ENCODE measurements at regions not wholly inside any gene's neighbourhood (a gene's known extent, or its start where the extent isn't known, plus 50 kb on each side); places are given as distances from the start of the nearest gene placed in this dataset.
"Not testable (repeated sequence)": the region's sequence is repeated elsewhere in the genome, so short reads cannot be mapped to it uniquely, and the experiment has no call there.

DNA sequence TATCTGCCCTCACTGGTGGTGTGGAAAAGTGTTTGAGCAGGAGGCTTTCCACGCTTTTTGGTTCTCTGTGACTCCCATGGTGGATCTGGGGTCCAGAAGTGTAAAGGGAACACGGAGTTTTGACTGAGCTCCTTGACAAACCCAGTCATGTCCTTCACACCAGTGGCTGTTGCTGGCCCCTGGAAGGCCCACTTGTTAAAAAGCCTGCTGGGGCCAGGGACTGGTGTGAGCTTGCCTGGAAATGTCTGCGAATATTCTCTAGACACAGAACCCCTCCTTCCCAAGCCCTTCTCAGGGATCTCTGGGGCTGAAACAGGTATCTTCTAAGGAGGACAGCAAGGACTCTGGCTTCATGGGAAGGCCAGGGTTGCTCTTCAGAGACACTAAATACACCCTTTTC is 343.0 kb downstream of the TCERG1L start:
- no peak for DNase-seq (ENCODE audit: low spot score)

GRCh38 chr10:130968964-130969363 is 342.6 kb downstream of the TCERG1L start:
- no peak for DNase-seq (ENCODE audit: low spot score)

DNA sequence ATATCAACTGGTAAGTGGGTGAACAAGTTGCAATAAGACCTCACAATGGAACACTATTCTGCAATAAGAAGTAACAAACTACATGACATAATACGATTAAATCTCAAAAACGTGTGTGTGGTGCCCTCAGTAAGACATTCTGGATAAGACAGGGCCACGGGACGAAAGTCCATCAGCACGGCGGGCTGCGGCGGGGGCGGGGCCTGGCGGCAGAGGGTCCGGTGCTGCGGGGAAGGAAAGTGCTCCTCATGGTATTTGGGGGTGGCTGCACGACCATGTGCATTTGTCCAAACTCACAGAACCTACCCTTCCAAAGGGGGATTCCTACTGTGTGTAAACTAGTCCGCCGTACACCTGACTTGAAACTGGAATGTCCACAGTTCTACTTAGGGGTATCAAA is 341.8 kb downstream of the TCERG1L start:
- no peak for DNase-seq (ENCODE audit: low spot score)

DNA sequence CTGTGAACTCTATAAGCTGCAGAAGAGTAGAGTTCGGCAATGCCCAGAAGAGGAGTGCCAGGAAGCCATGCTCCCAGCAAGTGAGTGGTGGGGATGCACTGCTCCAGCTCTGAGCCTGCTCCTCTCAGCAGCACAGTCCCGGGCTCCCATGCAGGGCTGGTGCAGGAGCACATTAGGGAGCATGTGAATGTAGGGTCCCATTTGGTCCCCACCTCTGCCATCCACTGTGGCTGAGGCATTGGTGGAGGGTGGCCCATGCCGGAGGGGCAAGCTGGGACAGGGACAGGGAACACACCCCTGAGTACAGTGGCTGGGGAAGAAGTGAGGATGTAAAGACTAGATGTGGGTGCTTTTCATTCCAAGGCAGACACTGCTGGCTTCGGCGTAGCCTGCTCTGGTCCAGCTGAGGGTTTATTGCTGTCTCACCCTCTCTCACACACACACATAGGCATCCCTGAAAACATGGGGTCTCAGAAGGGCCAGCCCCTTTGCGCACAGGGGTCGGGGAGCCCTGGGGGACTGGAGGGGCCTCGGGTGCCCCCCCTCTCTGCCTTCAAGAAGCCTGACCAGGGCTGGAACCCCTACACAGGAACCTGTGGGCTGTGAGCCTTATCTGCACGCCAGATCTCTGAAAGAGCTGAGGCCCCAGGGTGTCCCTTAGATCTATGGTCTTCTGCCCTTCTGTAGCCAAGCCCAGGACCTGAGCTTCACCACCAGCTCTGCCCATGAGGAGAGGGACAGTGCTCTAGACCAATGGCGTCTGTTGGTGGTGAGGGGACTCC is 341.0 kb downstream of the TCERG1L start:
- DNase-seq (ENCODE audit: low spot score): no peak

- no peak for DNase-seq (ENCODE audit: low spot score)
Measured at GRCh38 chr10:130971123-130971435, 340.4 kb downstream of the TCERG1L start.

- DNase-seq (ENCODE audit: low spot score): no peak
Measured at GRCh38 chr10:130973127-130973839, 338.2 kb downstream of the TCERG1L start.

DNA sequence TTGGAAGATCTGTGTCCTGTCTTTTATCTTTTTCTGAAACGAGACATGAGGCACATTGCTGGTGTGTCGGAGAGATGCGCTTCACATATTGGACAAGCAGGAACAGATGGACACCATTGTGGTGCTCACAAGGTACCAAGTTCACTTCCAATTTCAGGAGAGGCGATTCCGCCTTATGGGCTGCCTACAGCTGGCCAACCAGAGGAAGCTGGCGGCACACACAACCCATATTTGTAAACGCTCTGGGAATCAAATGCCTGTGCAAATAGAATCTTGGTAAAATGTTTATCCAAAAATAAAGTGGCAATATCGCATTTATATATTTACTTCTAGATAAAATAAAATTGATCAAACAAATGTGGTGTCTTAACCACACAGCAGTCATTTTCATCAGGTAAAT is 337.4 kb downstream of the TCERG1L start:
- no peak for DNase-seq (ENCODE audit: low spot score)

- DNase-seq (ENCODE audit: low spot score): not testable (repeated sequence)
Measured at GRCh38 chr10:130975351-130975750, 336.2 kb downstream of the TCERG1L start.

GRCh38 chr10:130982802-130983201 is 328.7 kb downstream of the TCERG1L start:
- DNase-seq (ENCODE audit: low spot score): no peak

DNA sequence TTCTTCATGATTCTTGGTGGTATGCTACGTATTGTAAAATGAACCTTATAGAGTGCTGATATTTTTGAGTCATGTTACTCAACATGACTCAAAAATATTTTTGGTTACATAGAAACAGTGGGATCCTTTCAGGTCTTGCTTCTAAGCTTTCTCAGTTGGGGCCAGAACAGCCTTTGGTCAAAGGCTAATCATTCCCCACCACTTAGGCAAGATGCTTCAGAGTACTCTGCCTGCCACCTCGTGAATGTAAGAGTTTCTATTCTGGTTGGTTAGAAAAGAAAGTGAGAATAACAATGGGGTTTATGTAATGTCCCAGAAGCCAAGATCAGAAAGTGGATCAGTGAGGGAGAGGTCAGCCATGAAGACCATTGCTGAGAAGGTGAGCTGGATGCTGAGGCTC is 327.8 kb downstream of the TCERG1L start:
- DNase-seq (ENCODE audit: low spot score): no peak

DNA sequence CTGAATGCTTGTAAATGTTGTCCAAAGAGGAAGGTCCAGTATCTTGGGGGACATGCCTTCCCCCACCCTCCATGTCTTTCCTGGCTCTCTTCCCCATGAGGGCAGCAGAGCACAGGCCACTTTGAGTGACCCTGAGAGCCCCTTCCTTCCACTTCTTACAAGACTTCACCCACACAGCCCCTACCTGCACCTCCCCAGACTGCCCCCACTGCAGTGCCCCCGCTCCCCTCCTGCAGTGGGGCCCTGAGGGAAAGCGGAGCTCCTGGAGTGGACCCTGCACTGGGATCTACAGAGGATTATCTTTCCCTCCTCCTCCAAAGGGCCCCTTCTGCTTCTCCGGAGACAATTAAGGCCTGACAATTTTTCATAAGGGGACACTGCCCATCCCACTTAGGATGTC is 326.8 kb downstream of the TCERG1L start:
- DNase-seq (ENCODE audit: low spot score): no peak

- DNase-seq (ENCODE audit: low spot score): no peak
Measured at GRCh38 chr10:130985158-130985753, 326.3 kb downstream of the TCERG1L start.

DNA sequence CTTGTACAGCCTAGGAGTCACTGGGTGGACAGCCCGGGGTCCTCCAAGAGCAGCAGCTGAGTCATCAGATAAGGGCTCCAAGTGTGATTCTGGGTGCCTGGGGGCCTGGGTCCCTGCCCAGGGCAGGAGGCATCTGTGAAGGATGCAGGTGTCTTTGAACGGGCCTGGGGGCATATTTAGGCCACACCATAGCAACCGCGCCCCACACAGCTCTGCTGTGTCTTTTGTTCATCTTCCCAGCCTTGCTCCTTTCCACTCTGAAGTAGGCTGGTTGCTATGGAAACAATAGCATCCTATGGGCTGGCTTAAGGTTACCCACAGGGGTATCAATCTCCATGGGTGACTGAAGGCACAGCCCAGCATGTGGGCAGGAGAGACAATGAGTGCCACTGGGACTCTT is 324.7 kb downstream of the TCERG1L start:
- DNase-seq (ENCODE audit: low spot score): no peak

GRCh38 chr10:130987401-130987800 is 324.1 kb downstream of the TCERG1L start:
- no peak for DNase-seq (ENCODE audit: low spot score)

DNA sequence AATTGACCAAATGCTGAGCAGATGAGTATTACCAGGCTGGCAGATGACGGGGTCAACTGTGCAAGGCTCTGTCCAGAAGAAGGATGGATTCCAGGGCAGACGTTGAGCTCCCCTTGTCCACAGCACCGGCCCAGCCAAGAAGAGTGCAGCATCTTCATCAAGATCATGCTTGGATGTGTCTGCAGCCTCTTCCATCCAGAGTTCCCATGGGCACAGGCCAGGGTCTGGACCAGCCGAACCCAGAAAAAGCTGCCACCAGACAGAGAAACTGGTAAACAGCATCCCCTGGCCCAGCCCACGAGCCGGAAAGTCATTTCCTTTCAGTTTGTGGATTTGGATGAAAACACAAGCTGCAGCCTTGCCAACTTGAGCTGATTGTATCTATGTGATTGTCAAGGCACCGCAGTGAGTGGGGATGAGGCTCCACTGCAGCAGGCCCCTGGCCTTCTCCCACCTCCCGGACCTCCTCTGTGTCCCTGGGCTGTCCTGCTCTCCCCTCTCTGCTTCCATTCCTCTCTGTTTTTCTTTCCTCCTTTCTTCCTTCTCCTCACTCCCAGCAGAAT is 321.8 kb downstream of the TCERG1L start:
- no peak for DNase-seq (ENCODE audit: low spot score)

GRCh38 chr10:130990486-130990885 is 321.0 kb downstream of the TCERG1L start:
- no peak for DNase-seq (ENCODE audit: low spot score)

GRCh38 chr10:130992802-130993523 is 318.6 kb downstream of the TCERG1L start:
- no peak for DNase-seq (ENCODE audit: low spot score)

DNA sequence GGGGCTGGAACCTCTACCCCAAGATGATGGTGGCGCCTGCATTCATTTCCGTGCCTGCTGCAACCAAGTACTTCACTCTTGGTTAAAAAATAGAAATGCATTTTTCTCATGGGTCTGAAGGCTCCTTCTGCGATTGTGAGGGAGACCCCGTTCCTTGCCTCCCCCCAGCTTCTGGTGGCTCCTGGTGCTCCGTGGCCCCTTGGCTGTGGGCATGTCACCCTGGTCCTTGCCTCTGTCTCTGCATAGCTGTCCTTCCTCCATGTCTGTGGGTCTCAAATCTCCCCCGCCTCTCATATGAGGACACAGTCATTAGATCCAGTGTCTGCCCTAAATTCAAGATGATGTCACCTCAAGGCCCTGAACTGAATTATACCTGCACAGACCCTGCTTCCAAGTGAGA is 317.9 kb downstream of the TCERG1L start:
- no peak for DNase-seq (ENCODE audit: low spot score)

- no peak for DNase-seq (ENCODE audit: low spot score)
Measured at GRCh38 chr10:130994191-130994590, 317.3 kb downstream of the TCERG1L start.

GRCh38 chr10:130994845-130995244 is 316.7 kb downstream of the TCERG1L start:
- no peak for DNase-seq (ENCODE audit: low spot score)

GRCh38 chr10:130997267-130998045 is 314.1 kb downstream of the TCERG1L start:
- DNase-seq (ENCODE audit: low spot score): no peak

DNA sequence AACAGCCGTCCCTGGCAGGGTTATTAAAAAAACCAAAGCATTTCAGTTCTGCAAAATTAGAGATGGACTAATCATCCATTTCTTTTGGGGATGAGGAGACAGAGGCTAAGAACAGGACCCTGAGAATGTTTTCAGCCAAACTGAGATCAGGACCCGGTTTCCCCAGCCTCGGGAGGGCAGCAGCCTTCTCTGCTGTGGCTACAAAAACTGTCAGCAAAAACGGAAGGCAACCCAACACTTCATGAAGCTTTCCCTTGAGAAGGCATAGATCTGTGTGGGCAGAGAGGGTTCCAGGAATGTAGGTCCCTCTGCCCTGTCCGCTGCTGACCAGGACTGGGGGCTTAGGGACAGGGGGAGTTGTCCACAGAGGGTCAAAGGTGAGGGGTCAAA is 313.5 kb downstream of the TCERG1L start:
- DNase-seq (ENCODE audit: low spot score): no peak
